ENCODE measurements at regions not wholly inside any gene's neighbourhood (a gene's known extent, or its start where the extent isn't known, plus 50 kb on each side); places are given as distances from the start of the nearest gene placed in this dataset.

DNA sequence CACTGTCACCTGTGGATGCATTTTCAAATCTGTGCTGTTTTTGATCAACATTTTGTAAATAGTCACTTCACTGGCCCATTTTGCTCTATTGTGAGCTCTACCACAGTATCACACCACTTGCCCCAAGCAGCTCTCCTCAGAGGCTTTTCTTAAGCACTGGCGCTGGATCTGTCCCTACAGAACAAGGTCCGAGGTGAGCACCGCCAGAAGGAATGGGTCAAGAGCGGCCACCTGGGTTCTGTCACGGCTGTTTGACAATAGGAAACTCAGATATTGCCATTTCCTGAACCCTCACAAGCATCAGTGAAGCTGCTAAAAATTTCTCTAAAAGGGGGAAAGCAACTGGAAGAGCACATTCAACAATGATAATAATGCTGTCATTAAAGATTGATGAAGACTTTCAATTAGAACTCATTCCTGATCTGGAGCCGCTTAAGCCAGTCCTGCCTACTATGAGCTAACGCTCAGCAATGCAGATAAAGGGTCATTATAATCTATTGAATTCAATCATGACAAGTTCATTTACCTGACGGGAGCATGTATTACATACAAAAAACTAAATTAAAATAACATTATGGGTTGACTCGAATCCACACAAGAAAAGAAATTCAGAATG lies 514.0 kb downstream of the GALR1 start:
- no peak for DNase-seq

DNA sequence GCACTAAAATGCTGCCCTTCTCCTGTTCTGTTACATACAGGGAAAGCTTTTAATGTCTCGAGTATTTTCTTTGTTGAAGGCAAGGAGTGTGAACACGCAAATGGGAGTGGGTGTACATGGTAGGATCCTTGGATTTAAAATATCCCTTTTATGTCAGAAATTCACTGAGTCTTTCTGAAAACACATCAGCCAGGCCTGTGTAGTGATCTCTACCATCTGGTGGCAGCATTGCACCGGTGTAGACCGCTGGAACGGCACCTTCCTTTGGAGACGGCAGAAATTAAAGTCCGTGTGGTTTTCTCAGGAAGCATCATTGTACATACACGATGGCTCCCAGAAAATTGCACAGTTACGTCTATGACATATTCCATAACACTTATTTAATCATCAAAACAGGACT lies 515.8 kb downstream of the GALR1 start:
- peak; percentile 74 for DNase-seq

DNA sequence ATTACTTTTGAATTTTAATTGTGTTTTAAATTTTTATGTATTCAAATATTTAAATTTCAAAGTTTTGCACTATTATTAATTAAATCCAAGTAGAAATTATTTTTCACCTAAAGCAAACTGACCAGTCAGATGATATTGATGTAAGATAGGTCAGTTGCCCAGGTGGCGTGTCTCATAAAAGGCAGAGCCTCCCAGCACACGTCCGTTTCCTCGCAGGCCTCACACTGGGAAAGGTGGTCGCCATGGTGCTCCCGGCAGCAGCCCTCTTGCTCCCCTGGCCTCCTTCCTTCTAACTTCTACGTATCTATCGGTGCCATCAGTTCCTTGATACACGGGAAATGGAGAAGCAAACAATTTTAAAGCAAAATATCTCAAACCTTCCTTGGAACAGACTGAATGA lies 516.8 kb downstream of the GALR1 start:
- no peak for DNase-seq

DNA sequence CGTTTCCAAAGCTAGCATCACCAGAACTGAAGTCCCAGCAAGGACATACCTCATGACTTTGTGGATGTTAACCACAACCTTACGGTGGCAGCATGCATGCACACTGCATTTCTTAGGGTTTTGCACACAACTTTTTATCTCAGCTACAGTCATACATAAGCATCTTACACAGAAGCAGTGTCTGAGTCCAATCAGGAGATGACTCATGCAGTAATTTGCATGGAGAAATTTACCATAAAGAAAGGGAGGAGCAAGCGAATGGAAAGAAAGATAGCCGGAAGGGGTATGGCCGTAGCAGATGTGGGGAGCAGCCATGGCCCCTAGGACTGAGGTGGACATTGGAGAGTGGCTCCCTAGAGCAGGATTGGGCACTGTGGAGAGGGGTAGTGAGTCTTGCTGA lies 522.5 kb downstream of the GALR1 start:
- peak; percentile 51 for DNase-seq

DNA sequence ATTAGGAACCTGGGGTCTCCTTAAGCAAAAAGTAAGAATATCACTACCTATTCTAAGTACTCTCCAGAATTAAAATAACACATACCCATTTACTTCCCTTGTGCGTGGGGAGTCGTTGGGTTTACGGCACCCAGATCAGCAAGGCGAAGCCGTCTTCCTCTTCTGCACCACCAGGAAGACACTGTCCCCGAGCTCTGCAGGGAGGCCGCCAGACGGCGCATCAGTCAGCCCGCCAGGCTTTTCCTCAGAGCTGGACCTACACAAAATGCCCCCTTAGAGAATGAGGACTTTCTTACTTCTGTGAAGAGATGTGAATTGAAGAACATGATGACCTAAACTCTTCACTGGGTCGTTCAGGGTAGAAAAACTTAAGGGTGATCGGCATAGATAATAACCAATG lies 526.5 kb downstream of the GALR1 start:
- no peak for DNase-seq

DNA sequence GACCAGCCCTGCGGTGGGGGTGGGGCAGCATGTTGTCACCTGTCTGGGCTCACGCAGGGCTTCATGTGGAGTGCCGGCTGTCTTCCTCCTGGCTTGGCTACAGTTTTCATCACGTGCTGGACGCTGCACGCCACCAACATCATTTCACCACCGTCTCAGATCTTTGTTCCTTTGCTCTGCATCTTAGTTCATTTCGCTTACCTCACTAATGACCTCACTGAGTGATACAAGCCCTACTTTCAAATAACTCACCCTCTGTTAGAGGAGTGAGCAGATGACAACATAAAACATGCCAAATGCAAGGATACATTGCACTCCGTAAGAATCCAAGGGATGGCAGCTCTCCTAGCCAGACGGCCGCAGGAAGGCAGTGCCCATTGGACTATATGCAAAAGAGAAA lies 527.5 kb downstream of the GALR1 start:
- no peak for DNase-seq

DNA sequence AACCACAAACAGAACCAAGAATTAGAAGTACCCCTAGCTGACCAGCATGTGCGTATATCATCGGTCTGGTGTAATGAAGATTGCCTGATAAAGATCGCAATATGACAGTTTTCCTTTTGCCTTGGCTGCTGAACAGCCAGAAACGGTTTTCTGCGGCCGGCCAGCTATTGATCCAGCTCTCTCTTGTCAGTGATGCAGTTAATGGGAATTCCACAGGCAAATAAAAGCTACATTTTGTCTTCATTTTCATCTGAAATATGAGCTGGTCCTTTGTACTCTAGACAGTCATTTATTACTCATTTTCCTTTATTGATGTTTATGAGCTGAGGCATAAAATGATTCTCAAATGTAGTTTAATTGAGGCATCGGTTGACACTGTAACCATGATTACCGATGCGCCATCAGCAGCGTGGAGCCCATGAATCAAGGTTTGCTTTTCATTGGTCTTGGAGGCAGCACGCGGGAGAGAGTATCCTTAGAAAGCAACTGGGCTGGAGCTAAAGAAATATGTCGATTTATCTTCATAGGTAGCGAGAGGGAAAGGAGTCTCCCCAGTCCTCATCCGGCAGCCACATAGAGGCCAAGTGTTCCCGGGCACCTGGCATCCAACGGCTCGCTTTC lies 535.2 kb downstream of the GALR1 start:
- DNase-seq = peak; percentile 88

DNA sequence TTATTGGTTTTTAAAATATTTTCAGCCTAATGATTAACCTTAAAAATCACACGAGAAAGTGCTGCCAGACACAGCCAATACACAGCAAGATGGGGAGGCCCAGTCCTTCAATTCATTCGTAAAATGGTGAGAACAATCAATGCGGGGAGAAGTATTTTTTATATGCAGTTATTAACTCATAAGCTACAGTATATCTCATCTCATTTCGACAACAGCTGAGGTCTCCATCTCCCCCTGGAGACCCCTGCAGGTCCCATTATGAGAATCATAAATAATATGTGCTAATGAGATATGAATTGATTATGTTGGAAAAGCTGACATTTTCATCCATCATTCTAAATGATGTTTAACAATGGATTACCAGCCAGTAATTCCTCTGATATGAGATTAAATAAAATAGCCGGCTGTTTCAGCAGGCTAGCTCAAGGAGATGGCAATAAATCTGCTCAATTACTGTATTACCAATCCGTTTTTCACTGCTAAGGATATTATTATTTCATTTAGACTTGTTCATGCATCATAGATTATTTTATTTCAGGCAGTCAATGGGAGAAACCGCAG lies 535.8 kb downstream of the GALR1 start:
- no peak for DNase-seq

DNA sequence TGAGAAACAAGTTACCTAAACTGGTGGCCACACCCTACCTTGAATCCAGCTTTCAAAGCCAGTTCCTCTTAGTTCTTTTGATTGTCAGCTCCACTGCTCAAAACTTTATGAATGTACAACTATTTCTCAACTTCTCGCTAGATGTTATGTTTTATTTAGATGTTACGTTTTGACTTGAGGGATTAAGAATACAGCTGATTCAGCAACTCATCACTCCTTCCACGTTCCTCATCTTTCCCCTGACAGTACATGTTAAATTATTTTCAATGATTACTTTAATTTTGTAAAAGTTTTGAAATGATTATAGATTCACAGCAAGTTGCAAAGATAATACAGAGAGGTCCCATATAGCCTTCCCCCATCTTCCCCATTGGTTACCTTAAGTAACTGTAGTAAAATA lies 553.4 kb downstream of the GALR1 start:
- DNase-seq = no peak

DNA sequence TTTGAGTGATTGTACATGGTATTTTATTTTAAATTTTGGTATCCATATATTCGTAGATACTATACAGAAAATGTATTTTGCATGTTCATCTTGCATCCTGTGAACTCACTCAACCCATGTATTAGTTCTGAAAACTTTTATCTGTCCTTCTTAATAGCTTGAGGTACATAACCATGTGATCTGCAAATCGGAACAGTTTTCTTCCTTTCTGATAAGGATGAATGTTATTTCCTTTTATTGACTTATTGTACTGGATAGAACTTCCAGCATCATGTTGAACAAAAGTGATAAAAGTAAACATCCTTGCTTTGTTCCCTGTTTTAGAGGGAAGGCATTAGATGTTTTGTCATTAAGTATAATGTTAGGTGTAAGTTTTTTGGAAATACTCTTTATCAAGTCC lies 554.7 kb downstream of the GALR1 start:
- DNase-seq = no peak

DNA sequence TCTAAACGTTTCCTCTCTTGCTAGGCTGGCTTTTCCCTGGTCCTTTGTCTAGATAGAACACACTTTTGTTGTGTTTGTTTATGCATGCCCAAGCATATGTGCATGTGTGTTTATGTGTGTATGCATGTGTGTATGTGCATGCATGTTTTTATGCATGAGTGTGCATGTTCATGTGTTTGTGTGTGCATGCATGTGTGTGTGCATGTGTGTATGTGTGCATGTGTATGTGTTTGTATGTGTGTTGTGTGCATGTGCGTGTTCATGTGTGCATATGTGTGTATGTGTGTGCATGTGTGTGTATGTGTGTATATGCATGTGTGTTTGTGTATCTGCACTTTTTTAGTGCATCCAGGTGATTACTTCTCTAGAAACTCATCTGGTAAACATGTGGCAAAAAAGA lies 558.0 kb downstream of the GALR1 start:
- DNase-seq = no peak

DNA sequence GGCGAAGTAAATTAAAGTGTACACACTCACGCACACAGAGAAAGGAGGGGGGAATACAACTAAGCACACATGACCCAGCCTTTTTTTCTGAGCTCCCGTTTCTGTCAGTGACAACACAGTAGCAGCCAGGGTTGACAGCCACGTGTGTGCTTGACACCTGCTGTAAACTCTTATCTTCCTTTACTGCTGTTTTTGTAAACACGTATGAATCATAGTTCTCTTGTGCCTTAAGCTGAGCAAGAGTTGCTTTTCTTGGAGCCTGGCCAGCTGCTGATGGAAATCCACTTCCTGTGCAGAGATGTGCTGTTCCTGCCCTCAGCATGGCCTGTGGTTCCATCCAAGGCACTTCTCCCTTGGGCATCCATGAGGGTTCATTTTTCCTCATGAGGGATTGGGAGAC lies 561.9 kb downstream of the GALR1 start:
- DNase-seq = peak; percentile 95

DNA sequence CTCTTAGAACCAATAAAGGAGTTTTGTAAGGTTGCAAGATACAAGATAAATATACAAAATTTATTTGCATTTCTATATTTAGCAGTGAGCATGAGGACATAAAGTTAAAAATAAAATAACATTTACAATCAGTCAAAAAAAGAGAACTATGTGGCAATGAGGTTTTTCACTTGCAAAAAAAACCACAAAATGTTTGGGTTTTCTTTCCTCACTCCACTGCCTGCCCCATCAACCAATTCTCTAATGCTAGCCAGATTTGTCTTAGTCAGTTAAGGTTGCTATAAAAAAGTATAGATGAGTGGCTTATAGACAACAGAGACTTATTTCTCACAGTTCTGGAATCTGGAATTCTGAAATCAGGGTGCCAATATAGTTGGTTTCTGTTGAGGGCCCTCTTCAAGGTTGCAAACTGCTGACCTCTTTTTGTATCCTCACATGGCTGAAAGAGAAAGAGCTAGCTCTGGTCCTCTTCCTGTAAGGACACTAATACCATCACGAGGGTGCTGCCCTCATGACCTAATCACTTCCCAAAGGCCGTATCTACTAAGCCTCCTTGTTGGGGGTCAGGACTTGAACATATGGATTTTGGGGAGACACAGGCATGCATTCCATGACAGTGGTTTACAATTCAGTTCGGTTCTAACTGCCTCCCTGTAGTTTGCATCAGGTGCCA lies 566.2 kb downstream of the GALR1 start:
- no peak for DNase-seq

DNA sequence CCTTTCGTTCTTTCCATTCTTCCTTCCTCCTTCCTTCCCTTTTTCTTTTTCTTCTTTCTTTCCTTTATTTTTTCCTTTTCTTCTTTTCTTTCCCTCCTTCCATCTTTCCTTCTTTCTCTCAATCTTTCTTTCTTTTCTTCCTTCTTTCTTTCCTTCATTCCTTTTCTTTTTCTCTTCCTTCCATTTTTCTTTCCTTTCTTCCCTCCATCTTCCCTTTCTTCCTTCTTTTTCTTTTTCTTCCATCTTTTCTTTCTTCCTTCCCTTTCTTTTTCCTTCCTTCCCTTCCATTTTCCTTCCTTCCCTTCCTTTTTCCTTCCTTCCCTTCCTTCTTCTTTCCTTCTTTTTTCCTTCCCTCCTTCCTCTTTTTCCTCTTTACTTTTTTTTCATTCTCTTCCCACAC lies 568.7 kb downstream of the GALR1 start:
- no peak for DNase-seq

DNA sequence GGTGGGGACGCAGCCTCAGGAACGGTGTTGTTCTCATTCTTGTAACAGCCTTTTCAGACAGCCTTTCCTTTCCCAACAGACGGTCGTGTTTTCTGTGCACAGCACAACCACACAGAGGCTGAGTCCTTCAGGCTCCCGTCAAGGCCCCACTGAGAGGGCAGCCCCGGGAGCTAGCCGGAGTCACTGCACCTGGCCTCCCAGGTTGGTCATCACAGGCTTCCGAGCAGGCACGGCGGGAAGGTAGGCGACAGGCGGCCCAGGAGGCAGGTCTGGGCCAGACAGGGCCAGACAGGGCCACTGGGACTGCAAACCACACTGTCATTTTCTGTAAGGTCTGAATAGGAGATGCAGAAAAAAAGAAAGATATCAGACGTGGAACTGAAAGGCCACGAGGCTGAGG lies 570.8 kb downstream of the GALR1 start:
- DNase-seq = no peak

DNA sequence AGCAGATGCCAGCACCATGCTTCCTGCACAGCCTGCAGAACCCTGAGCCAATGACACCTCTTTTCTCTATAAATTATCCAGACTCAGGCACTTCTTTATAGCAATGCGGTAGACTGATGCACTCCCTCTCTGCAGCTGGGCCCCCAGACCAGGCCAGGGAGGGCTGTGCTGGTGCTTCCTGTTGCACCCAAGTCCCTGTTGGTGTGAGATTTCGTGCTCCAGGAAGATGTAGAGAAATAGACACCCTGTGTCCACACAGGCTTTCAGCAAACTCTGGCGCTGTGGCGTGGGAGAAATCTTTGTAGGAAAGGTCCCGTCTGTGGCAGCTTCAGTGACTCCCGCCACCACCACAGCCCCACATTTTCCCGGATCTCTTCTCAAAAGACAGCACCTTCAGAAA lies 572.2 kb downstream of the GALR1 start:
- no peak for DNase-seq

DNA sequence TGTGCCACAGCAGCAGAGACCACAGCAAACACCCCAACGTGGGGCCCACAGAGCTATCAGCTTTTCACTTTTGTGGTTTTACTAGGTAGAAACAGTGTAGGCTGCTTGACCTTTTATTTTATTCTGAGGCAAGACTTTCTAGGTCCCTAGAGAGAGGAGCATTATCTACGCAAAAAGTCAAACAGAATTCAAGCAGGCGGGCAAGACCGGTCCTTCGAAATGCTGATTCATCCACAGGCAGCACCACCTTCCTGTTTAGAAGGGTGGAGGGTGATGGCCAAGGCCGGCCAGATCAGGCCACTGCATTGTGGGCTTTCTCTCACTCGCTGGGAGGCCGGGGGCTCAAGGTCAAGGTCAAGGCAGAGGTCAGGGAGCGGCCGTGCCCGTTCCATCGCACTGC lies 573.0 kb downstream of the GALR1 start:
- peak; percentile 45 for DNase-seq

DNA sequence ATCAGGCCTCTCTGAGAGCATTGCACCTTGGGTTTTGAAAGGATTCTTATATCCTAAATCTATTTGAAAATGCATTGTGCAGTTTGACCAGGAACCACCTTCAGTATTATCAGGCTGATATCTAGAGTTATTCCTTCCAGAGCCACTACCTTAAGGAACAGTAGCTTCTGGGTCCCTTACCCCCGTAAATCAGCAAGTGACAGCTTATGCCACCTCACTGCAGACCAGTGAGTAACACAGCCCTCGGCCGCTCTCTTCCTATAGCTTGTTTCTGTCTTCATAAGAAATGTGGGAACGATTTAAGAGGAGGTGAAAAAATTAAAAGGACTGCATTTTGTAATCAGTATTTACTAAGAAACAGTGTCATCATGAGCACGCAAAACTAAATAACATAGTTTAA lies 584.2 kb downstream of the GALR1 start:
- no peak for DNase-seq

DNA sequence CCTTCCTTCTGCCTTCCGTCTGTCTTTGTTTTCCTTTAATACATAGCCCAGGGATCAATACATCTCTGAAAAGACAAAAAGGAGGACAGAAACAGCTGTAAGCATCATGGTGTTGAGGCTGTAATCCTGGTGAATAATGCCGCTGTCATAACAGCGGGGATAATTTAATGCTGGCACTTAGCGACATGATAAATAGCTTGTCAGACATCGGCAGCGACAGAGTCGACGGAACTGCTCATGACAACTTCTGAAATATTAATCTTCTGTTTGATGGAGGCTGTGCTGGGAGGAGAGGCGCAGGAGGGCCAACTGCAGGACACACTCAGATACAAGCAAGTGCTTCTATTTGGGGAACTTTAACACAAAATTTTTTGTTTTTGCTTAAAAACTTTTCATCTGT lies 602.2 kb downstream of the GALR1 start:
- DNase-seq = peak; percentile 49

DNA sequence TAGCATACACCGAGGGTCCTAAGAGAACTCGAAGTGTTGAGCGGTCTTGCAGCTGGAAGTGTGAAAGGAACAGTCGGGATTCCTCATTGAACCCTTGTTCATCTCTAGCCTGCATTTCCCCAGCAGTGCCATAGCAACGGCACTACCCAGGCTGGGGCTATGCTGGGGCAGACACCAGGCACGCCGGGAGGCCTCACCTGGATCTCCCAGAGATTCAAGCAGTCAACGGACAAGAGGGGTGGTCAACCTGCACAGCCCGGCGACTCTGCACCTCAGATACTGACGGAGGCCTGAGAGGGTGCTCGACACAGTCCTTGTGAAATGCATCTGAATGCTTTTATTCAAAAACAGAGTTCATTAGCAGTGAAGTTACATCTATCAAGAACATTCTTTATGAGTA lies 604.2 kb downstream of the GALR1 start:
- no peak for DNase-seq

DNA sequence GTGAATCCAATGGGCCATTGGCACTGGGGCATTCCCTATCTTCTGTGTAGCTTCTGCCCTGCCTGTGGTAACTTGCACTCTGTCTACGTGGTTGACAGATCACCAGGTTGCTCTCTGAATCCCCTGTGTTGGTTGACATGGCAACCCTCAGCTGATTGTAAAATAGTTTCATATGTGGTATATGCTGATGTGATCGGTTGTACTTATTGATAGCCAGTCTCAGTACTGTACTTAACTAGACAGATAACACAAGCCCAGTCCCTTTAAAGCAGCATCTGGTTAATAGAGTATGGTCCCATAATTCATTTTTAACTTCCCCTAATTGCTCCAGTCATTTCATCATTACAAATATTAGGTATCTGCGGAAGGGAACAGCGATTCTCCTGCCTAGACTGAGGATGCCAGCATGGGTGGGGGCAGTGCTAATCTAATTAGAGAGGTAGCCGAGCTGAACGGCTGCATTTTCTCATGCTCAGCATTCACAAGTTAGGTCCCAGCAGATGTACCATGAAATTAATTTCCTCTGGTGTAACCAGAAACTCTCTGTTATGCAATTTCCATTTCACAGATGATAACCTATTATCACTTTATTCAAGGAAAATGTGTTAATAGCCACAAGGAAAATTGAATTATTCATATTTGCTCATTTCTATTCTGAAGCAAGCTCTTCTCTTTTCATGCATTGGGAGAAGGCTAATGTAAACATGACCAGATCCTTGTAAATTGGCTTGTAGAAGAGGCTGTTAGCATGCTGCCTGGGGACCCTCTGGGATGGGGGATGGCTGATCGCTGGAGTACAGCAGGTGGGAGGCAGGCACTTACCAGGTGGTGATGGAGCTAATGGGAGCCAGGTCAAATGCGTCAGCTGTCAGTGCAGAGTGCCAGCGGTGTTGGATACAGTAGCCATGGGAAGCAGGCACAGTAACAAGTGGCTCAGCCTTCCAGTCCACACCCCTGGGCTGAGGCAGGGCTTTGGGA lies 608.3 kb downstream of the GALR1 start:
- peak; percentile 82 for DNase-seq

DNA sequence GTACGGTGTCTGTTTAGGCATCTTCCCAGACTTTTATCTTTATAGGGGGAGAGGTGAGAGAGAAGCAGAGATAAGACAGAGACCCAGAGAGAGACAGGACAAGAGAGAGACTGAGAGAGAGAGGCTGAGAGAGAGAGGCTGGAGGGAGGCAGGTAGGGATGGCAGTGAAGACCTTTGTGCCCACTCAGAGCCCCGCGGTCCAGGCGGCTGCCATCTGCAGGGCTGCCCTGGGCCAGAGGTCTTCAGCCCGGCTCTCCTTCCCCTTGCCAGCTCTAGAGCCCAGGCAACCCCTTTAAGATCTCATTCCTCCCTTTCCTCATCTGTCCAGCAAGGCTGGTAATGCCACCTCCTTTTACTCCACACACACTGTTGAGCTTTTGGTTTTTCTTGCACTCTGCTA lies 610.0 kb downstream of the GALR1 start:
- DNase-seq = no peak

DNA sequence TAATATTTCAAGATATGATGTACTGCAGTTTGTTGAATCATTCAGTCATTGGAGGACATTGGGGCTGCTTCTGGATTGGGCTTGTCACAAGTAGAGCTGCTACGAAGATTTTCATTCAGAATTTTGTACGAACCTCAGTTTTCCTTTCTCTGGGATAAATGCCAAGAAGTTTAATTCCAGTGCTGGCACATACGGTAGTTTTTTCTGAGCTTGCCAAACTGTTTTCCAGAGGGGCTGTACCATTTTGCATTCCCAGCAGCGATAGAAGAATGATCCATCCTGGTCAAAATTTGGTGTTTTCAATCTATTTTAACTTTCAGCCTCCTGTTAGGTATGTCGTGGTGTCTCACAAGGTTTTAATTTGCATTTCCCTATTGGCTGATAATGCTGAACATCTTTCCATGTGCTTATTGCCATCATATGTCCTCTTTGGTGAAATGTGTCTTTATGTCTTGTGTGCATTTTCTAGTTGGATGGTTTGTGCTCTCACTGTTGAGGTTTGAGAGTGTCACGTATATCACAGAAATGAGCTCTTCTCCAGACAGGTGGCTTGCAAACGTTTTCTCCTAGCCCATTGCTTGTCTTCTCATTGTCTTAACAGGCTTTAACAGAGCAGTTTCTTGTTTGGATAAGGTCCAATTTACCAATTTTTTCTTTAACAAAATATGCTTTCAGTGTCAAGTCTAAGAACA lies 612.6 kb downstream of the GALR1 start:
- DNase-seq = no peak
